Uterus (tissue), 3 donors: ENCODE measurements at regions not wholly inside any gene's neighbourhood (a gene's known extent, or its start where the extent isn't known, plus 50 kb on each side); places are given as distances from the start of the nearest gene placed in this dataset.

Source experiments
- DNase-seq, 2 donors: peaks; one replicate each; pipeline ENCODE4 v3.0.0-alpha.2; 2019 to 2020
- H3K27ac ChIP-seq, 2 donors: fragments of 200-600 bp; sonication (generic); 1 replicate in 1 of 2; 2 replicates in 1 of 2; pipeline ENCODE4 v1.5.1; 2016 to 2018
- H3K27me3 ChIP-seq, 2 donors: fragments of 200-600 bp; sonication (generic); one replicate each; pipeline ENCODE4 v1.5.1; 2018 to 2019; ENCODE audit warnings: control low read depth in 1 of 2
- H3K36me3 ChIP-seq, 2 donors: fragments of 200-600 bp; sonication (generic); one replicate each; pipeline ENCODE4 v1.5.1; 2019; ENCODE audit warnings: control low read depth in 1 of 2
- H3K4me1 ChIP-seq, 2 donors: fragments of 200-600 bp; sonication (generic); one replicate each; pipeline ENCODE4 v1.5.1; 2018 to 2019; ENCODE audit warnings: control low read depth in 1 of 2
- H3K4me3 ChIP-seq, 2 donors: fragments of 200-600 bp; sonication (generic); 1 replicate in 1 of 2; 2 replicates in 1 of 2; pipeline ENCODE4 v1.5.1; 2018 to 2019; ENCODE audit warnings: mild to moderate bottlenecking in 1 of 2
- H3K9me3 ChIP-seq, 2 donors: fragments of 200-600 bp; sonication (generic); one replicate each; pipeline ENCODE4 v1.5.1; 2019; ENCODE audit warnings: control low read depth in 1 of 2
- POLR2A ChIP-seq, 2 donors: fragments of 450-650 bp; IDR thresholded peaks; one replicate each; pipeline ENCODE4 v1.6.1; 2016; ENCODE audit warnings: antibody characterized with exemption in 2 of 2, mild to moderate bottlenecking in 1 of 2, moderate library complexity in 1 of 2
- intact Hi-C: fragments of 100-400 bp; cut with DNase I; formaldehyde crosslinking; loops from one replicate; pipeline ENCODE4 v1.15.1; 2023; ENCODE audit warnings: low total_unique reads
- TF ChIP-seq, protein P1 (sequence below), 4 experiments: fragments of 200-600 bp in 2 of 4; fragments of 450-650 bp in 2 of 4; sonication (generic) in 2 of 4; IDR thresholded peaks; one replicate each; pipeline ENCODE4 v1.5.1; 2016 to 2019; ENCODE audit warnings: antibody characterized with exemption in 4 of 4, mild to moderate bottlenecking in 2 of 4, moderate library complexity in 1 of 4
- donor health status: DM: yes; HTN: yes; CAD: no.

GRCh38 chr16:73978407-73978784 is 318.2 kb upstream of the PSMD7 start:
- Histone ChIP-seq H3K27ac (no peak overlapping the region), H3K4me3 (no peak overlapping the region), H3K9me3 (no peaks in the 10 kb centered on the region), H3K4me1 (no peaks in the 10 kb centered on the region), H3K27me3 (no peaks in the 10 kb centered on the region), H3K36me3 (no peaks in the 10 kb centered on the region)
- DNase-seq = no peak
- TF ChIP-seq, protein P1, sequence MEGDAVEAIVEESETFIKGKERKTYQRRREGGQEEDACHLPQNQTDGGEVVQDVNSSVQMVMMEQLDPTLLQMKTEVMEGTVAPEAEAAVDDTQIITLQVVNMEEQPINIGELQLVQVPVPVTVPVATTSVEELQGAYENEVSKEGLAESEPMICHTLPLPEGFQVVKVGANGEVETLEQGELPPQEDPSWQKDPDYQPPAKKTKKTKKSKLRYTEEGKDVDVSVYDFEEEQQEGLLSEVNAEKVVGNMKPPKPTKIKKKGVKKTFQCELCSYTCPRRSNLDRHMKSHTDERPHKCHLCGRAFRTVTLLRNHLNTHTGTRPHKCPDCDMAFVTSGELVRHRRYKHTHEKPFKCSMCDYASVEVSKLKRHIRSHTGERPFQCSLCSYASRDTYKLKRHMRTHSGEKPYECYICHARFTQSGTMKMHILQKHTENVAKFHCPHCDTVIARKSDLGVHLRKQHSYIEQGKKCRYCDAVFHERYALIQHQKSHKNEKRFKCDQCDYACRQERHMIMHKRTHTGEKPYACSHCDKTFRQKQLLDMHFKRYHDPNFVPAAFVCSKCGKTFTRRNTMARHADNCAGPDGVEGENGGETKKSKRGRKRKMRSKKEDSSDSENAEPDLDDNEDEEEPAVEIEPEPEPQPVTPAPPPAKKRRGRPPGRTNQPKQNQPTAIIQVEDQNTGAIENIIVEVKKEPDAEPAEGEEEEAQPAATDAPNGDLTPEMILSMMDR (IDR thresholded peaks at IDR 0.05) = no peak
- TF ChIP-seq POLR2A (IDR thresholded peaks at IDR 0.05) = no peak
- intact Hi-C loops = no loop called here

- no peaks in the 10 kb centered on the region for H3K27me3 ChIP-seq
- intact Hi-C loops = no loop called here
Measured at GRCh38 chr16:73976644-73977043, 320.0 kb upstream of the PSMD7 start.

DNA sequence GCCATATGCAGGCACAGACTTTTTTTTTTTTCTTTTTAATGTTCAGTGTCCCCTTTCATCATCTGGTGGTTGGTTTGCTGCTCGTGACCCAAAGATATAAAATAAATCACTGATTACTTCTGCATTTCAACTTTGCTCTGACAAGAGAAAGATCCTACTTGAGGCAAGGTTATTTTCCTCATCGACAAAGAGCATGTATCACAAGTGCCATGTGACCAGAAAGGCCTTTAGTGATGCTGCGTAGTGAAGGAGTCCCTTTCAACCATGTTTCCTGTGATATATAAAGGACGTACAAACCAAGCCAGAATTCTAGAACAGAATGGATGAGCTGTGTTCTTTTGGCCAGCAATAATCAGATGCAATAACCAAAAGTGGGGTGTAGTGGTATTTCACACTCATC is 323.4 kb upstream of the PSMD7 start:
- Histone ChIP-seq H3K27ac (no peak overlapping the region), H3K4me3 (no peak overlapping the region), H3K4me1 (no peaks in the 10 kb centered on the region), H3K36me3 (no peaks in the 10 kb centered on the region), H3K9me3 (no peaks in the 10 kb centered on the region), H3K27me3 (no peaks in the 10 kb centered on the region)
- no peak for DNase-seq
- intact Hi-C loops = no loop called here
- no peak for TF ChIP-seq POLR2A (IDR thresholded peaks at IDR 0.05)
- TF ChIP-seq, protein P1 (IDR thresholded peaks at IDR 0.05) = no peak

More at GRCh38 chr16:73976644-73977043, 320.0 kb upstream of the PSMD7 start:
- DNase-seq = no peak
- Histone ChIP-seq H3K27ac (no peak overlapping the region), H3K36me3 (no peaks in the 10 kb centered on the region), H3K4me1 (no peaks in the 10 kb centered on the region), H3K9me3 (no peaks in the 10 kb centered on the region), H3K4me3 (no peak overlapping the region)
- TF ChIP-seq, protein P1 (IDR thresholded peaks at IDR 0.05) = no peak
- TF ChIP-seq POLR2A (IDR thresholded peaks at IDR 0.05) = no peak

DNA sequence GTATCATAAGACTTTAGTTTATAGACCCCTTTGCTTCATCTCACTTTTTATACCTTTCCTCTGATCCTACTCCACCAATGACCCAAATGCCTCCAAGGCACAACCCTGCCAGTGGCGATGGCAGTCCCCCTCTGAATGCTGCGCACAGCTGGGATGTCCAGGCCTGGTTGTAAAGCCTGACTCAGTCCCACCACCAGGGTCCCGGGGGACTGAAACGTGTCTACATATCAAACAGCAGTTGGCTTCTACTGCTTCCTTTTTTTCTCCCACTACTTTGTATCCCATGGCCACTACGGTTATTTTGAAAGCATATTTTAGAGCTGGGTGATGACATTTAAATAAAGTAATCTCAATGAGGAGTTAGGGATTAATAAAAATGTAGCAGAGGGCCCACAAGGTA is 329.8 kb upstream of the PSMD7 start:
- DNase-seq = no peak
- no peak overlapping the region for H3K27ac ChIP-seq
- no peaks in the 10 kb centered on the region for H3K27me3 ChIP-seq
- H3K4me3 ChIP-seq = no peak overlapping the region
- TF ChIP-seq POLR2A (IDR thresholded peaks at IDR 0.05) = no peak
- TF ChIP-seq, protein P1 (IDR thresholded peaks at IDR 0.05) = no peak
- no peaks in the 10 kb centered on the region for H3K36me3 ChIP-seq
- H3K9me3 ChIP-seq = no peaks in the 10 kb centered on the region
- intact Hi-C loops = no loop called here
- H3K4me1 ChIP-seq = no peaks in the 10 kb centered on the region

GRCh38 chr16:73965591-73965990 is 331.0 kb upstream of the PSMD7 start:
- no peak overlapping the region for H3K4me3 ChIP-seq
- intact Hi-C loops = no loop called here
- no peaks in the 10 kb centered on the region for H3K4me1 ChIP-seq
- H3K9me3 ChIP-seq = no peaks in the 10 kb centered on the region
- H3K27ac ChIP-seq = no peak overlapping the region
- DNase-seq = no peak
- TF ChIP-seq POLR2A (IDR thresholded peaks at IDR 0.05) = no peak
- TF ChIP-seq, protein P1 (IDR thresholded peaks at IDR 0.05) = no peak
- H3K36me3 ChIP-seq = no peaks in the 10 kb centered on the region
- H3K27me3 ChIP-seq = no peaks in the 10 kb centered on the region
